Fibroblast of lung (primary cell): ENCODE measurements at regions not wholly inside any gene's neighbourhood (a gene's known extent, or its start where the extent isn't known, plus 50 kb on each side); places are given as distances from the start of the nearest gene placed in this dataset.
"Not testable (repeated sequence)": the region's sequence is repeated elsewhere in the genome, so short reads cannot be mapped to it uniquely, and the experiment has no call there.

Source experiments
- CTCF ChIP-seq, 2 donors: IDR thresholded peaks in 1 of 2; conservative IDR thresholded peaks in 1 of 2; 1 replicate in 1 of 2; 2 replicates in 1 of 2; pipeline ENCODE4 v1.5.1; 2011 to 2012; ENCODE audit warnings: low read length in 2 of 2, control low read depth in 1 of 2, inconsistent platforms in 1 of 2, low read depth in 1 of 2, mild to moderate bottlenecking in 1 of 2
- EZH2 ChIP-seq: IDR thresholded peaks from 2 replicates; pipeline ENCODE4 v1.5.1; 2012; ENCODE audit warnings: low read length, control low read depth, mild to moderate bottlenecking; ENCODE audit errors: missing control alignments

- not testable (repeated sequence) for TF ChIP-seq EZH2; CTCF (conservative IDR thresholded peaks at IDR 0.05 in 1 of 2, IDR thresholded peaks at IDR 0.05 in 1 of 2; ENCODE audit: low read depth in 1 of 2, low read length in 2 of 2)
These were observed 429.5 kb downstream of the RWDD3 start for GRCh38 chr1:95663530-95663929.
